ENCODE measurements at regions not wholly inside any gene's neighbourhood (a gene's known extent, or its start where the extent isn't known, plus 50 kb on each side); places are given as distances from the start of the nearest gene placed in this dataset.
A peak's percentile ranks its signal among the peaks of the same experiment; 100 is the strongest.
"Not testable (repeated sequence)": the region's sequence is repeated elsewhere in the genome, so short reads cannot be mapped to it uniquely, and the experiment has no call there.

- BruUV-seq (replicated peaks) = no TSS peak
- Histone ChIP-seq H3K4me3 (ENCODE audit: low read depth, low read length, poor library complexity, severe bottlenecking) (no peak overlapping the region), H3K4me1 (ENCODE audit: insufficient read depth, low read length, poor library complexity, severe bottlenecking) (no peaks in the 10 kb centered on the region), H3K9me3 (ENCODE audit: low read depth, low read length, poor library complexity, severe bottlenecking) (no peaks in the 10 kb centered on the region), H3K27me3 (replicated peaks; ENCODE audit: insufficient read depth, low read depth, low read length, poor library complexity) (no peaks in the 10 kb centered on the region), H3K36me3 (ENCODE audit: insufficient read depth, low read length, poor library complexity, severe bottlenecking) (no peaks in the 10 kb centered on the region), H3K27ac (ENCODE audit: low read depth, low read length, poor library complexity, severe bottlenecking) (no peak overlapping the region)
- TF ChIP-seq EZH2 (IDR thresholded peaks at IDR 0.05; ENCODE audit: borderline replicate concordance, low read depth, low read length, poor library complexity, severe bottlenecking) = no peak
- no peak for TF ChIP-seq CTCF (conservative IDR thresholded peaks at IDR 0.05; ENCODE audit: low read depth, low read length)
- intact Hi-C loops (cut with micrococcal nuclease; ENCODE audit: unreplicated experiment) = no loop called here
- CTCF ChIA-PET = no interaction called here
- POLR2A ChIA-PET (ENCODE audit: low non-redundant PET) = no interaction called here
- DNase-seq (ENCODE audit: low spot score) = no peak
These were observed 59.4 kb upstream of the EMX2 start for GRCh38 chr10:117483056-117483590.

GRCh38 chr10:117481011-117481410 is 61.5 kb upstream of the EMX2 start:
- BruUV-seq (replicated peaks); H3K27ac ChIP-seq (ENCODE audit: low read depth, low read length, poor library complexity, severe bottlenecking); H3K9me3 ChIP-seq (ENCODE audit: low read depth, low read length, poor library complexity, severe bottlenecking); intact Hi-C loops (cut with micrococcal nuclease; ENCODE audit: unreplicated experiment); H3K27me3 ChIP-seq (replicated peaks; ENCODE audit: insufficient read depth, low read depth, low read length, poor library complexity); H3K36me3 ChIP-seq (ENCODE audit: insufficient read depth, low read length, poor library complexity, severe bottlenecking); H3K4me1 ChIP-seq (ENCODE audit: insufficient read depth, low read length, poor library complexity, severe bottlenecking); CTCF ChIA-PET; DNase-seq (ENCODE audit: low spot score); POLR2A ChIA-PET (ENCODE audit: low non-redundant PET); H3K4me3 ChIP-seq (ENCODE audit: low read depth, low read length, poor library complexity, severe bottlenecking): not testable (repeated sequence)

- intact Hi-C loops (cut with micrococcal nuclease; ENCODE audit: unreplicated experiment) = no loop called here
- TF ChIP-seq CTCF (conservative IDR thresholded peaks at IDR 0.05; ENCODE audit: low read depth, low read length) (no peak), EZH2 (IDR thresholded peaks at IDR 0.05; ENCODE audit: borderline replicate concordance, low read depth, low read length, poor library complexity, severe bottlenecking) (no peak)
- Histone ChIP-seq H3K27me3 (replicated peaks; ENCODE audit: insufficient read depth, low read depth, low read length, poor library complexity) (no peaks in the 10 kb centered on the region), H3K4me3 (ENCODE audit: low read depth, low read length, poor library complexity, severe bottlenecking) (no peak overlapping the region), H3K4me1 (ENCODE audit: insufficient read depth, low read length, poor library complexity, severe bottlenecking) (no peaks in the 10 kb centered on the region), H3K36me3 (ENCODE audit: insufficient read depth, low read length, poor library complexity, severe bottlenecking) (no peaks in the 10 kb centered on the region), H3K9me3 (ENCODE audit: low read depth, low read length, poor library complexity, severe bottlenecking) (no peaks in the 10 kb centered on the region), H3K27ac (ENCODE audit: low read depth, low read length, poor library complexity, severe bottlenecking) (no peak overlapping the region)
- no peak for DNase-seq (ENCODE audit: low spot score)
- BruUV-seq (replicated peaks) = no TSS peak
- ChIA-PET POLR2A (ENCODE audit: low non-redundant PET) (no interaction called here), CTCF (no interaction called here)
These were observed 62.4 kb upstream of the EMX2 start for GRCh38 chr10:117480097-117480496.

GRCh38 chr10:117477961-117478670 is 64.4 kb upstream of the EMX2 start:
- ChIA-PET CTCF (no interaction called here), POLR2A (ENCODE audit: low non-redundant PET) (no interaction called here)
- no TSS peak for BruUV-seq (replicated peaks)
- Histone ChIP-seq H3K9me3 (ENCODE audit: low read depth, low read length, poor library complexity, severe bottlenecking) (no peaks in the 10 kb centered on the region), H3K27ac (ENCODE audit: low read depth, low read length, poor library complexity, severe bottlenecking) (no peak overlapping the region), H3K36me3 (ENCODE audit: insufficient read depth, low read length, poor library complexity, severe bottlenecking) (no peaks in the 10 kb centered on the region), H3K4me1 (ENCODE audit: insufficient read depth, low read length, poor library complexity, severe bottlenecking) (no peaks in the 10 kb centered on the region), H3K27me3 (replicated peaks; ENCODE audit: insufficient read depth, low read depth, low read length, poor library complexity) (no peaks in the 10 kb centered on the region), H3K4me3 (ENCODE audit: low read depth, low read length, poor library complexity, severe bottlenecking) (no peak overlapping the region)
- TF ChIP-seq EZH2 (IDR thresholded peaks at IDR 0.05; ENCODE audit: borderline replicate concordance, low read depth, low read length, poor library complexity, severe bottlenecking) (no peak), CTCF (conservative IDR thresholded peaks at IDR 0.05; ENCODE audit: low read depth, low read length) (0 out of 2 replicates have a peak, but pooled peaks have one; percentile 18)
- DNase-seq (ENCODE audit: low spot score) = no peak
- intact Hi-C loops (cut with micrococcal nuclease; ENCODE audit: unreplicated experiment) = no loop called here

Measured in A673 (cell line).